Subcutaneous abdominal adipose tissue (tissue), 5 donors: ENCODE measurements at regions not wholly inside any gene's neighbourhood (a gene's known extent, or its start where the extent isn't known, plus 50 kb on each side); places are given as distances from the start of the nearest gene placed in this dataset.
"Not testable (repeated sequence)": the region's sequence is repeated elsewhere in the genome, so short reads cannot be mapped to it uniquely, and the experiment has no call there.

Source experiments
- H3K27ac ChIP-seq: one replicate; pipeline ENCODE4 v1.7.0; 2013; ENCODE audit warnings: low read depth, mild to moderate bottlenecking, inconsistent platforms, low read length, moderate library complexity
- H3K27me3 ChIP-seq, 5 donors: one replicate each; pipeline ENCODE4 v1.7.0; 2013; ENCODE audit warnings: low read length in 5 of 5, inconsistent platforms in 1 of 5; ENCODE audit not compliant: control insufficient read depth in 5 of 5, insufficient read depth in 4 of 5
- H3K36me3 ChIP-seq, 5 donors: one replicate each; pipeline ENCODE4 v1.7.0; 2013; ENCODE audit warnings: low read length in 5 of 5; ENCODE audit not compliant: control insufficient read depth in 5 of 5, insufficient read depth in 5 of 5
- H3K4me1 ChIP-seq, 5 donors: one replicate each; pipeline ENCODE4 v1.7.0; 2013; ENCODE audit warnings: low read length in 5 of 5, mild to moderate bottlenecking in 3 of 5, moderate library complexity in 1 of 5; ENCODE audit not compliant: control insufficient read depth in 5 of 5, insufficient read depth in 5 of 5
- H3K4me3 ChIP-seq, 5 donors: one replicate each; pipeline ENCODE4 v1.7.0; 2013; ENCODE audit warnings: low read length in 5 of 5, low read depth in 1 of 5
- H3K9ac ChIP-seq, 5 donors: one replicate each; pipeline ENCODE4 v1.7.0; 2013; ENCODE audit warnings: low read length in 5 of 5, mild to moderate bottlenecking in 4 of 5, moderate library complexity in 3 of 5
- H3K9me3 ChIP-seq, 5 donors: one replicate each; pipeline ENCODE4 v1.7.0; 2013; ENCODE audit warnings: low read length in 5 of 5; ENCODE audit not compliant: control insufficient read depth in 5 of 5
- donor health status: healthy.
- donor health status: healthy.
- donor health status: healthy.
- donor health status: healthy.
- donor health status: healthy.

- Histone ChIP-seq H3K9ac (no peak overlapping the region), H3K9me3 (no peaks in the 10 kb centered on the region), H3K4me3 (no peak overlapping the region), H3K27ac (no peak overlapping the region), H3K27me3 (no peaks in the 10 kb centered on the region), H3K36me3 (no peaks in the 10 kb centered on the region), H3K4me1 (no peaks in the 10 kb centered on the region)
Measured at GRCh38 chr12:67539329-67539728, 109.2 kb upstream of the DYRK2 start.

DNA sequence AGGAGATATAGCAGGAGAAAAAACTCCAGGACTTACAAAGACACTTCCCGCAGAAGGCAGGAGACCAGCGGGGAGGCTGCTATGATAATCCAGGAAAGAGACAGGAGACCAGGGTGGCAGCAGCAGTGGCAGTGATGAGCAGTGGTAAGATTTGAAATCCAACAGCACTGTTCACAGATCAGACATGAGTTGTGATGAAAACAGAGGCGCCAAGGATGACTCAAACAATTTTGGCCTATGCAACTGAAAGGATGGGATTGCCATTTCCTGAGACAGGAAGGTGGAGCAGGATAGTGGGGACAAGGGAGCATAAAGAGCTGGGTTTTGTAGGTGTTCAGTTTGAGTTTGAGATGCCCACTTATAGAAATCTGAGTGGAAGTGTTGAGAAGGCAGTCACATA lies 108.6 kb upstream of the DYRK2 start:
- H3K4me1 ChIP-seq = no peaks in the 10 kb centered on the region
- no peak overlapping the region for H3K27ac ChIP-seq
- no peaks in the 10 kb centered on the region for H3K9me3 ChIP-seq
- H3K9ac ChIP-seq = no peak overlapping the region
- no peak overlapping the region for H3K4me3 ChIP-seq
- no peaks in the 10 kb centered on the region for H3K36me3 ChIP-seq
- no peaks in the 10 kb centered on the region for H3K27me3 ChIP-seq

DNA sequence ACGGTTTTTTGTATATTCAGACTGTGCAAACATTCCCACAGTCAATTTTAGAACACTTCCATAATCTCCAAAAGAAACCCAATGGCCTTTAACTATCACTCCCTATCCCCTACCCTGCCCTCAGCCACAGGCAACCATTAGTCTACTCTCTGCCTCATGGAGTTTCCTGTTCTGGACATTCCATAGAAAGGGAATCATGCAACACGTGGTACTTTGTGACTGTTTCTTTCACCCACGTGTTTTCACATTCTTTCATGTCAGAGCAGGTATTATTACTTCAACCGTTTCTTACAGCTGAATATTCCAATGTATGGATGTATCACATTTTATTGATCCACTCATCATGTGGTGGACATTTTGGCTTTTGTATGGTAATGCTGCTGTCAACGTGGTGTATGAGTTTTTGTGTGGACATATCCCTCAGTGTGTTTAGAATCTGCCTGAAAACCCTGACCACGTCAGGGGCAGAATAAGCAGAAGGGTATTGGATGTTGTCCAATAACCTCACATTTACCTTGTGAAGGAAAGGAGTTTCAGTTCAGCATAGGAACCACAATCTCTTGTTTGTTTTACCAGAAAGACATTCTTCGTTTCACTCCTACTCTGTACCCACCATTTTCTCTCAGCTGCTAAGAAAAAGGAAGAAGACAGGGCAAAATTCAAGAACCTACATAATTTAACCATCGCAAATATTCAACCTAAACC lies 107.5 kb upstream of the DYRK2 start:
- Histone ChIP-seq H3K4me3 (no peak overlapping the region), H3K4me1 (no peaks in the 10 kb centered on the region), H3K27ac (no peak overlapping the region), H3K9ac (no peak overlapping the region), H3K36me3 (no peaks in the 10 kb centered on the region), H3K9me3 (no peaks in the 10 kb centered on the region), H3K27me3 (no peaks in the 10 kb centered on the region)

GRCh38 chr12:67541625-67541991 lies 106.9 kb upstream of the DYRK2 start:
- Histone ChIP-seq H3K4me3 (no peak overlapping the region), H3K36me3 (no peaks in the 10 kb centered on the region), H3K27me3 (no peaks in the 10 kb centered on the region), H3K9me3 (no peaks in the 10 kb centered on the region), H3K9ac (no peak overlapping the region), H3K27ac (no peak overlapping the region), H3K4me1 (no peaks in the 10 kb centered on the region)

DNA sequence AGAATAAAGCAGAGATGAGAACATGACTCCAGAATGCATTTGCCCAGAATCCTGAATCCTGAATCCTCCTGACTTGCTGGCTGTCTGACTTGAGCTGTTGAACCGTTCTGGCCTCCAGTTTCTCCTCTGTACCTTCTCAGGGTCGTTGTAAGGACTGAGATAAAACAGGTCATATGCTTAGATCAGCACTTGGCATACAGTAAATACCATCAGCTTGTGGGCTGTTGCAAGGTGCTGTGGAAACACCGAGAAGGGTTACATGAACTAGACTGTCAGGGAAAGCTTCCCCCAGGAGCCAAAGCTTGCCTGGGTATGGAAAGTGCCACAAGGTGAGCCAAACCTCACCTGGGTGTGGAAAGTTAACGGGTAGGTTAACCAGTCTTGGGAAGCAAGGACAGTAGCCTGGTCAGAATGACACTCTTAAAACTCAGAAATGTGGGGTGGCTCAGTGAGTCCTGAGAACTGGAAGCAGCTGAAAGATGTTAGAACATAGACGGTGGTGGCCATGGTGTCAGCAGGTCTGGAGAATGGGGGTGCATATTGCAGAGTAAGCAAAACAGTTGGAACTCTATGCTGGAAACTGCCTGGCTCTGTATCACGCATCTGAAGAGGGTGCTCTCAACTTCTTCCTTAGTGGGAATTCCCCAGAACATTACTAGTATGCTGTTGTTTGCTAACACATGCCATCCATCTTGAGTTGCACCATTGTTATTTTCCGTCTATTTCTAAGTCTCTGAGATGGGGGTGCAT lies 105.3 kb upstream of the DYRK2 start:
- Histone ChIP-seq H3K27me3 (no peaks in the 10 kb centered on the region), H3K9me3 (no peaks in the 10 kb centered on the region), H3K27ac (no peak overlapping the region)

DNA sequence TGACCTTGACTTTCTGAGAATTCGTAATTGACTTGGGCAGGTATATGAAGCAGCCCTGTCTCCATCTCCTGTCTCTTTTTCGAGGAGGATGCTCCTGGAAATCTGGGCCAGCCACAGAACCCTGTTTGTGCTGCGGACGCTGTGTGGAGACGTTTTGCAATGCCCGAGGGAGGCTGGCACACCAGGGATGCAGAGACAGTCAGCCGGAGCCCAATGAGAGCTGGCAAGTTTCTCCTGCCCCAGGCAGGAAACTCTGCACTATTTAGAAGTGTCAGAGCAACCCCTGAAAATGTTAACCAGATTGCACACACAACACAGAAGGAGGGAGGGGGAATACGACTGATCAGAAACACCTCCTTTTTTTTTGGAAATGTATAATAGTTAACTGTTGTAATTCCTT lies 103.2 kb upstream of the DYRK2 start:
- H3K4me1 ChIP-seq = no peaks in the 10 kb centered on the region

More for the DNA sequence above, 105.3 kb upstream of the DYRK2 start:
- Histone ChIP-seq H3K4me1 (no peaks in the 10 kb centered on the region), H3K36me3 (no peaks in the 10 kb centered on the region), H3K4me3 (no peak overlapping the region), H3K9ac (no peak overlapping the region)

DNA sequence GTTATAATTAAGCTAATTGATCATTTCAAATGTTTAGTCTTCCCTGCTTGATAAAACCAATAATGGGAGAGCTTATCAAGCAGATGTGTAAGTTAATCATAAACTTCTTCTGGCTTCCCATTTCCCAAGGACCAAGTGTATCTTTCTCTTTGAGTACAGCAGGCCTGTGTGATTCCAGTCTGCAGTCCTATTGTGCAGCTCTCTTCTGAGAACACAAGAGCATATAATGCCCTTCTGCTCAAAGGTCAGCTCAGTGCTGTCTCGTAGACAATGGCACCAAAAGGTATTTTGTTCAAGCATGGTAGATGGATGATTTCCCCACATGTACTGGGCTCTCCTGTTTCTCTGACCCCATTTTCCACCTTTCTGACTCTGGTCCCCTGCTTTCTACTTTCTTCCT lies 101.8 kb upstream of the DYRK2 start:
- H3K36me3 ChIP-seq = no peaks in the 10 kb centered on the region
- H3K4me1 ChIP-seq = no peaks in the 10 kb centered on the region
- no peaks in the 10 kb centered on the region for H3K9me3 ChIP-seq
- H3K27ac ChIP-seq = no peak overlapping the region
- H3K4me3 ChIP-seq = no peak overlapping the region
- H3K27me3 ChIP-seq = no peaks in the 10 kb centered on the region
- H3K9ac ChIP-seq = no peak overlapping the region

More for the DNA sequence above, 103.2 kb upstream of the DYRK2 start:
- Histone ChIP-seq H3K4me3 (no peak overlapping the region), H3K36me3 (no peaks in the 10 kb centered on the region), H3K27me3 (no peaks in the 10 kb centered on the region), H3K27ac (no peak overlapping the region), H3K9ac (no peak overlapping the region), H3K9me3 (no peaks in the 10 kb centered on the region)

DNA sequence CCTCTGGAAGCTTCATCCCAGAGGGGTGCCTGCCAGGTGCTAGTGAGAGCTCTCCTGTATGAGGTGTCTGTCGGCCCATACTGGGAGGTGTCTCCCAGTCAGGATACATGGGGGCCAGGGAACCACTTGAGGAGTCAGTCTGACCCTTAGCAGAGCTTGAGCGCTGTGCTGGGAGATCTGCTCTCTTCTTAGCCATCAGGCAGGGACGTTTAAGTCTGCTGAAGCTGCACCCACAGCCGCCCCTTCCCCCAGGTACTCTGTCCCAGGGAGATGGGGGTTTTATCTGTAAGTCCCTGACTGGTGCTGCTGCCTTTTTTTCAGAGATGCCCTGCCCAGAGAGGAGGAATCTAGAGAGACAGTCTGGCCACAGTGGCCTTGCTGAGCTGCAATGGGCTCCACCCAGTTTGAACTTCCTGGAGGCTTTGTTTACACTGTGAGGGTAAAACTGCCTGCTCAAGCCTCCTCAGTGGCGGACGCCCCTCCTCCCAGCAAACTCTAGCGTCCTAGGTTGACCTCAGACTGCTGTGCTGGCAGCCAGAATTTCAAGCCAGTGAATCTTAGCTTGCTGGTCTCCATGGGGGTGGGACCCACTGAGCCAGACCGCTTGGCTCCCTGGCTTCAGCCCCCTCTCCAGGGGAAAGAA lies 93.3 kb upstream of the DYRK2 start:
- H3K9ac ChIP-seq = not testable (repeated sequence)

DNA sequence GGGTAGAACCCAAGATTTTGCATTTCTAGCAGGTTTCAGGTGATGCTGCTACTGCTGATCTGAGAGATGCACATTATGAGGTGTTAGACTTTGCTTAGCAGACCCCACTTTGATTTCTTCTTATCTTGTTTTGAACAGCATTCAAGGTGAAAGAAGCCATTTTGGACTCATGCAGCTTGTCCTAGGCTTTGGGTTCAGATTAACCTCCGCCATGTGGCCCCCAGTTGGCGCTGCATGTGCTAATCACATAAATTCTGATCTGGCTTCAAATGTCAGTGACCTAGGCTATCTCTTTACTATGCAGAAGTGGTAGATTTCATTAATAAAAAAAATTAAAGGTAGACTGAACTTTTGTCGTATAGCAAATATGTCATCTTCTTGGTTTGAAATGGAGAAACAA lies 89.8 kb upstream of the DYRK2 start:
- Histone ChIP-seq H3K27me3 (no peaks in the 10 kb centered on the region), H3K9ac (no peak overlapping the region), H3K27ac (no peak overlapping the region), H3K4me1 (peaks cover 0 to 7% (median 3%) of the 10 kb centered on the region in 5 donors), H3K4me3 (no peak overlapping the region), H3K36me3 (no peaks in the 10 kb centered on the region), H3K9me3 (peaks cover 4 to 28% (median 16%) of the 10 kb centered on the region in 5 donors)

More for the DNA sequence above, 93.3 kb upstream of the DYRK2 start:
- H3K27me3 ChIP-seq, H3K4me1 ChIP-seq, H3K4me3 ChIP-seq, H3K9me3 ChIP-seq, H3K27ac ChIP-seq, H3K36me3 ChIP-seq: not testable (repeated sequence)

GRCh38 chr12:67559751-67560150 lies 88.8 kb upstream of the DYRK2 start:
- Histone ChIP-seq H3K36me3 (no peaks in the 10 kb centered on the region), H3K4me3 (no peak overlapping the region), H3K9me3 (peaks cover 4 to 34% (median 16%) of the 10 kb centered on the region in 5 donors)

More at GRCh38 chr12:67559751-67560150, 88.8 kb upstream of the DYRK2 start:
- Histone ChIP-seq H3K27me3 (no peaks in the 10 kb centered on the region), H3K9ac (no peak overlapping the region), H3K27ac (no peak overlapping the region), H3K4me1 (peaks cover 0 to 7% (median 3%) of the 10 kb centered on the region in 5 donors)
